Activated CD4-positive, CD25-positive, alpha-beta regulatory T cell treated with anti-CD3 and anti-CD28 coated beads, Interleukin-2, amount 50 U/mL, for 16 hours (primary cell): ENCODE measurements at regions not wholly inside any gene's neighbourhood (a gene's known extent, or its start where the extent isn't known, plus 50 kb on each side); places are given as distances from the start of the nearest gene placed in this dataset.

ENCODE experiments used
- DNase-seq: peaks from one replicate; pipeline ENCODE4 v3.0.0-alpha.2; 2020; ENCODE audit warnings: low read depth, low spot score

DNA sequence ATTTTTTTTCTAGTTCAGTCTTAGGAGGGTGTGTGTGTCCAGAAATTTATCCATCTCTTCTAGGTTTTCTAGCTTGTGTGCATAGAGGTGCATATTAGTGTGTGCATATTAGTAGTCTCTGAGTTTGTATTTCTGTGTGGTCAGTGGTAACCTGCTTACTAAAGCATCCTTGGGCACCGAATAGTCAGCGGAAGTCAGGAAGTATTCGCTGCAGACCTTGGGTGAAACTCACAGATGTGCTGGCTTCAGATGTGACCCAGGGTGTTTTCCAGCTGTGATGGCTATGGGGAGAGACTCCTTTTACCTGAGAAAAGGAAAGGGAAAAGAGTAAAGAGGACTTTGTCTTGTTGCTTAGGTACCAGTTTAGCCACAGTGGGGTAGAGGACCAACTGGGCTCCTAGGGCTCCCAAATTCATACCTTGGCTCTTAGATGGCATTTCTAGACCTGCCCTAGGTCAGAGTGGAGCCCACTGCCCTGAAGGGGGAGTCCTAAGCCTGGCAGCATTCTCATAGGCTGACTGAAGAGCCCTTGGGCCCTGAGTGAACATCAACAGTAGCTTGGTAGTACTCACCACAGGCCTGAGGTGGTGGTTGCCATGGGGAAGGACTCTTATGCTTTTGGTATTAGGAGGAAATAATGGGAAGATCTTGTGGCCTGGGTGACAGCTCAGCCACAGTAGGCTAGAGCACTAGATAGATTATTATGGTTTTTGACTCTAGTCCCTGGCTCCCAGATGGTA is 286.0 kb upstream of the ZPLD1 start:
- no peak for DNase-seq

DNA sequence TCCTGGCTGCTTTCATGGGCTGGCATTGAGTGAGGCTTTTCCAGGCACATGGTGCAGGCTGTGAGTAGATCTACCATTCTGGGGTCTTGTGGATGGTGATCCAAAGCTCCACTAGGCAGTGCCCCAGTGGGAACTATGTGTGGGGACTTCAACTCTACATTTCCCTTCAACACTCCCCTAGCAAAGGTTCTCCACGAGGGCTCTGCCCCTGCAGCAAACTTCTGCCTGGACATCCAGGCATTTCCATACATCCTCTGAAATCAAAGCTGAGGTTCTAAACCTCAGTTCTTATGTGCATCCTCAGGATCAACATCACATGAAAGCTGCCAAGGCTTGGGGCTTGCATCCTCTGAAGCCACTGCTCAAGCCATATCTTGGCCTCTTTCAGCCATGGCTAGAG is 282.9 kb upstream of the ZPLD1 start:
- no peak for DNase-seq

DNA sequence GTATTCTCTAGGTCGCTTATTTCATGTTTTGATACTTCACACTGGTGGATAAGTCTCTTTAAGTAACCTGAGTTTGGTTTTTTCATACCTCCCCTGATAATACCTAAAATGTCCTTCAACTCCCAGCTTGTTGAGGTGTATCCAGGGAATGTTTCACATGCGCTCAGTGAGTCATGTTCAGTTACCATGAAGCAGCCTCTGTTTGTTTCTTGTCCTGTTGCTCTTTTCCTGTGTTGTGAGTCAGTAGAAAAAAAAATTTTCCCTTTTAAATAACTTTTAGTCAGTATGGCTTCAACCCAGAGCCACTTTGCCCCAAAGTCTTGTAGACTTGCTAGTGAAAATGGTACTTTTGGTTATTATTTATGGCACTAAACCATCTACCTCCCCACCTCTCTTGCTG is 278.4 kb upstream of the ZPLD1 start:
- no peak for DNase-seq

DNA sequence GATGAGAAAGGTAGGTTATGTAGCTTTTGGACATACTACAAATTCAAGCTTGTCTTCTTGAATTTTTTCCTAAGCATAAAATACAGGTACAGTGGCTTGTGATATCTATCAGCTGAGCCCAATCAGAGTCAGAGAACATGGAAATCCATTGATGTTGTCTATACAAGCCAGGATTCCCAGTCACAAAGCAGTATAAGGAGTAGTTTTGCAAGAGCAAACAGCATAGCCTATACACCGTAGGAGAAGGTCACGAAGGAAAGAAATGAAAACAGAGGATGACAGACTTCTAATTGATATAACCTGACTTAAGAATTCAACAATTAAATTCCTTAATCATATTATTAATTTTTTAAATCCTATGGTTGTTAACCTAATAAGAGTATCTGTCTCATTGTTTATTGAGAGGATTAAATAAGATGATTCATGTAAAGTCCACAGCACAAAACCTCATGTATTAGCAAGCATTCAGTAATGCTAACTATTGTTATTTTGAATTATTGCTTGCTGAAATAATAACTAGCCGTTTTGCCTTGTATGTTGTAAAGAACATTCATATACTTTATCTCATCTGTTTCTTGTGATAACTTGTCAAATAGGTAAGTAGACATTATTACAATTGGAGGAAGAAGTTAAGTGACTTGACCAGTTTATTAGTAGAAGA is 276.6 kb upstream of the ZPLD1 start:
- no peak for DNase-seq

DNA sequence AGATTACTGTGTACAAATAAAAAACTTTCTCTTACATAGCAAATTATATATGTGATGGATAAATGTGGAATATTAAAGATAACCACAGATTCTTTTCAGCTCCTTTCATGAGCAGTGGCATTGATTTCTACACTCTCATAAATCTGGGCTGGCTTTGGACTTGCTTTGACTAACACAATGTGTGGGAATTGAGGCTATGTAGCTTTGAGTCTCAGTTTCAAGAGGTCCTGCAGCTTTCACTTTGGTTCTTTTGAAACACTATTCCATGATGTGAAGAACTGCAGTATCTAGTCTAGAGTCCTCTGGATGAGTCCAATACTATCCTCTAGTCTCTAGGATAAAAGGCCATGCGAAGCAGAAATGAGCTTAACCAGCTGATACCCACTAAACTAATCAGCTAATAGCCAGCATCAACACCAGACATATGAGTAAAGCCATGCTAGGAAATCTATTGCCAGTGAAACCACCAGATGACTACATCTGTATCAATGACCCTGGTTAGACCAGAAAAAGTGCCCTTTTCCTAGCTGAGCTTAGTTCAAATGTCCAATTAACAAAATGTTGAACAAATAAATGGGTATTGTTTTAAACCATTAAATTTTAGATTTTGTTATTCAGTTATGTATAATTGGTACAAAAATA is 274.9 kb upstream of the ZPLD1 start:
- DNase-seq = no peak

DNA sequence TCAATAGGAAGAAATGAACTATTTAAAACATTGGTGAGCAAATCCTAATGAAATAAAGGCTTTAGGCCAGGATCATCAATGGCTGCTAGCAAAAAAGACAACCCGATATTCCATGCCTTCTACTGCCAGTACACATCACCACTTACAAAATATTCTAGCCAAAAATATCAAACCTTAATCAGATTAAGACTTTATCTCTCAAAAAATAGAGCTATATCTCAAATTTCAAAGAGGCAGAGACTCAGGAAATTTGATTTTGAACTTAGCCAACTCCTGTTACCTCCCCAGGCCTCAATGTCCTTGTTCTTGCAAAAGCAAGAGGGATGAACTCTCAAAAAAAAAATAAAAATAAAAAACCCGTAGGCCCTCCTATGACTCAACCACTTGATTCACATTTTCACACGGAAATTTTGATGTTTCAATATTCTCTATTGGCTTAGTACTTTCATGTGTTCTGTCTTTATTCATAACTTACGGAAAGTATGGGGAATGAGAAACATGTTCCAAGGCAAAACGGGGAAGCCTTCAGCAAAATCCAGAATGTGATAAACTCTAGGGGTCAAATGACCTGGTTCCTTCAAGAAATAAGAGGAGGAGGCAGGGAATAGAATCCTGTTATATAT is 273.3 kb upstream of the ZPLD1 start:
- DNase-seq = no peak

DNA sequence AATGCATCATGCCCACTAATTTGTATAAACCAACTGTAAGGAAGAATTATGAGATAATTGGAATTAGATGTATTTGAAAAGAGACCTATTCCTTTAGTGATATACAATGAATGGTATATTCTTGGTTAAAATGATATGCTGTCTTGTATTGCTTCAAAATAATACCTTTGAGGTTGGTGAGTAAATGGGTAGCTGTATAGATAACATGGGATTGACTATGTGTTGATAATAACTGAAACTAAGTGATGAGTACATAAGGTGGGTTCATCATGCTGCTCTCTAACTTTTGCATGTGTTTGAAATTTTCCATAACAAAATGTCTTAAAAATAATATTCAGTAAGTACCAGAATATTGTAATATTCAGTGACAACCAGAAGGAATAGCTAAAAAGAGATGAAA is 272.6 kb upstream of the ZPLD1 start:
- DNase-seq = no peak

DNA sequence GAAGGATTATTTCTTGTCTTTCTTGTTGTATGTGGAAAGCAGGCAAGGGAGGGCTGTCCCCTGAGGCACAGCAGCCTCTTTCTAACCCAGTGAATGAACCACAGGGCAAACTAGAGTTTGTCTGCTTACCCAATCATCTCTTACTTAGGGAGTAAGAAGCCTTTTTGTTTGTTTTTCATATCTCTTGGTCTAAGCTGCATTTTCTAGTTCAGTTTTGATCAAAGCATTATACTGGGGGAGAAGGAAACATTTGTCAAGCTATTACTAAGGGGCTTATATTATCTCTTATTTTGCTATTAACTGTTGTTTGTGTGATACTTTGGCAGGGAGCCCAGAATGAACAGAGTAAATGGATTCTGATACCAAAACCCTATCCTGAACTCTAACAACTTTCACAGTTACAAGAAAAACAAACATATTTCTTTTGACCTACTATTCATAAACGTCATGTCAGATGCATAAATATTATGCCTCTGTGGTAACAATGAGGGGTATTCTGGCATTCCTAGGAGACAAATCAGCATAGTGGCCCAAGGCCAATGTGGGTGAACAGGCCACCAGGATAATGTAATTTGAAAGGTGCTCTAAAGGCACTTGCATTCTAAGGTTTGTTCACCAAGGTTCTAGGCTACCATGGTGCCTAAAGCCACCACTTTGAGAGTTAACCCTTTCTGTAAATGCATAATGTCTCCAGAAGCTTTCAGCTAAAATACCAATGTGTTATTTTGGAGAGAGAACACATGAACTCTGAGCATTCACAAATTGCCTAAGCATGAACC is 271.6 kb upstream of the ZPLD1 start:
- DNase-seq = no peak

DNA sequence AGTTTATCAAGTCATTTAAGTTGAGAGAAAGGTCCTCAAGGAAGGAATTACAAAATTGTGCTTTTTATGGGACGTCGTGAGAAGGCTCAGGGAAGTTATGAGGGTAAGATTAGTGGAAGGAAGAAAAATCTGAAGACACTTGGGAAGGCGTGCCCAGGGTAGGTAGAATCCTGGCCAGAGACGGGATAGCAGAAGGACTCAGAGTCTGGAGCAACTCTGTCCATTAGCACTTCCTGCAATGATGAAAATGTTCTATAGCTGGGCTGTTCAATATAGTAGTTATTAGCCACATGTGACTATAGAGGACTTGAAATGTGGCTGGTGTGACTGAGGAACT is 271.0 kb upstream of the ZPLD1 start:
- DNase-seq = no peak

DNA sequence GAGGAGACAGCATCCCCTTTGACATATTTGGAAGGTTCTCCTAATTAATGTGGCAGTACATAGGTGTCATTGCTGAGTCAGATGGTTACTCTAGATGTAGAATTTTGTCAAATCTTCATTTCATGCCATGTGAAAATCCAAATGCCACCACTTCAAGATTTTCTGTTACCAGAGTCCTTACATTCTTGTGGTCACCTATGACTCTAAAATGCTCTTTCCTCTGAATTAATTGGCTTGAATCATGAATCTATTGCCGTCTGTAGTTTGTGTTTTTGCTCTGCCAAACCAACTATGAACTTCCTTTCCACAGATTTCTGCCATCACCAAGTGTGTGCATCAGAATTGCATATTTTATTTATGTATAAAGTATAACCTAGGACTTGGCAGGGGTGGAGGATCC is 269.4 kb upstream of the ZPLD1 start:
- no peak for DNase-seq

DNA sequence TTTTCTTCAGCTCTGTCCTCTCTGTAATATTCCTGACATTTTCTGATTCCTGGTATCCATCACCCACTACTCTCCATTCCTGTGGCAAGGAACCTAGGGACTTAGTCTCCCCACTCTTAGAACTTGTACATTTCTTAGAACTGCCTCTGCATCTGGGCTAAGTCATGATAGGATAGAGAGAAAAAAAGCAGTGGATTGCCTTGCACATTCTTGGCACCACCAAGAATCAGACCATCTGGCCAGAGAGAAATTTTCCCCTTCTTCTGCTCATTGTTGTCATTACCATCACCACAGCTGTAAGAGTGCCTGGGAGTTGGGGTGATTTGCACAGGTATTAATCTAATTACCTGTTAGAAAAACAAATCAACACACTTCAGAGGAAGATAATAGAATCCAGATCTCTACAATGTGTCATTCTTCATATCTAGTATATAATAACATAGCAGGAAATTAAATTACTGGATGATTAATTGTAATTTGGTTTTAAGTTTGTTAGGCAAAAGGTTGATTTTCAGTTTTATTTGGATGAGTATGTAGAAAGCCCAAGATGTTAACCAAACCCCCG is 264.8 kb upstream of the ZPLD1 start:
- no peak for DNase-seq

DNA sequence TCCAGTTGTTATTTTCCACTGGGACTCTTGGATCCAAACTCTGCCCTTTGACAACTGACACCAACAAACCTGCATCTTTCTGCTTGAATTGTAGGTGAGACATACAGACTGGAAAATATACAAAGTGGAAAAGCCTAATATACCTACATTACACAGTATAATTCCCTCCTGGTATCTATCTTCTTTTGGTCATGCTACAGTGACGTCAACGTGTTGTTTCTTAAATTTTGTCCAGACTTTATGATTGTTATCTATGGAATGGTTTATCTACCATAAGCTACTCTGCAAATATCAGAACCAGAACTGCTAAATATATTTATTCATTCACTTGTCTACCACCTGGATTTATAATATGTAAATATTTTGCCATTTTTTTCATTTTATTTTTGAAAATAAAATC is 264.3 kb upstream of the ZPLD1 start:
- no peak for DNase-seq

DNA sequence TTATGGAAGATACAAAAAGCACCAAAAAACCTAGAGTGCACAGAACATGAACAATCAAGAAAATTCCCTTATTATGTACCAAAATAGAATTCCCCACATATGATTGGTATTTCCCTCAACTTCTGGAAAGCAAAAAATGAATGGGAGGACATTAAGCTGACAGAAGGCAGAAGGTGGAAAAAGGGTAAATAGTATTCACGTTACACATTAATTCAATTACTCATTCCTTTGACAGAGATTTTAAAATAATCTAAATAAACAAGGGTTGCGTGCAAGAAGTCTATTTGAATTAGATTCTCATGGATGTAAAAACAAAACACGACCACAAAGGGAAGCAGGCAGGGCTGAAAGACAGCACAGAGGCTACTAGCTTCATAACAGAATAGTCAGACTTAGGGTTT is 260.5 kb upstream of the ZPLD1 start:
- DNase-seq = no peak

DNA sequence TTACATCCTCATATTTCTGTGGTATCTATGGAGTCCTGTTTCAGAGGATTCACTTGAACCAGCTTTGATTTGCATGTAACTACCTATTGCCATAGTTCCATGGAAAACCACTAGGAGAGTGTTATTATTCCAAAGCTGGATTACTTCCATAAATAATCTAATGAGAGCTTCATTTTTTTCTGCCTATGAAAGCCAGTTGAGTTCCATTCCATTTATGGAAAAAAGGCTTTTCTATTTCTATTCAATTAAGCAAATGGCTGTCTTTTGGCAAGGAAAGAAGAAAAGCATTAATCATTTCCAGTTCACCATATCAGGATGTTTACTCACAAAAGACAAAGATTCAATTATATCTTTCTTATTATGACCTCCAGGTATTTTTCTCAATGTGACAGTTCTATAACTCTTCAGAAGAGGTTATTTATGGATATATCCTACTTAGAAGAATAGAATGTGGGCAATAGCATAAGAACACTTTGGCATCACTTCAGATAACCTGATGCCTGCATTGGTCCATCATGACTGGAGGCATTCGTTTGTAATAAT is 259.9 kb upstream of the ZPLD1 start:
- no peak for DNase-seq

DNA sequence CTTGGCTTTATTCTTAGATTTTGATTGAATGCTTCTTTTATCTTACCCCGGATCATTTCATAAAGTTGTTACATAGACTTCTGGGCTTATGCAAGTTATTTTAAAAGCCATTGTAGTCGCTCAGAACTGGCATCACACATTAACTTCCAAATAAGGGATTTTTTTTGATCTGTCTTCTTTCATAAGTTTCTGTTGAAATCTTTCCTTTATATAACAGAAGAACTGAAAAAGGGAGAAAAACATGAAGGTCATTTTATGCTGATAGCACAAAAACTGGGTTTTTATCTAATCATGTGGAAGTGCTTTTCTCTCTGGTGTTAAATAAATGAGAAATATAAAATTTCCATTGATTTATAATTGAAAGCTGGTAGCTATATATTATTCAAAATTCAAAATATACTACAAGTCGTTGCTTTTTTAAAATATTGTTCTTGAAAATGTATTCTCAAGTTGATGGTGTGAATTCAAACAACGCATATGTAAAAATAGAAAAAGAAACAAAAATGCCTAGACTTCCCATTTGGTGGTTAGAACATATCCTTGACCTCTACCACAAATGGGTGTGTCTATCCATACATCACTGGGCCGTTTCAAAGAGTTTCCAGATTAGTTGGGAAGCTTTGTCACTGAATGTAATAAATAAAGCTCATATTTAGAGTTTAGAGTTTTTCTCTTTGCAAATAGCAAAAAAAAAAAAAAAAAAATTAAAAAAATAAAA is 258.3 kb upstream of the ZPLD1 start:
- DNase-seq = no peak

DNA sequence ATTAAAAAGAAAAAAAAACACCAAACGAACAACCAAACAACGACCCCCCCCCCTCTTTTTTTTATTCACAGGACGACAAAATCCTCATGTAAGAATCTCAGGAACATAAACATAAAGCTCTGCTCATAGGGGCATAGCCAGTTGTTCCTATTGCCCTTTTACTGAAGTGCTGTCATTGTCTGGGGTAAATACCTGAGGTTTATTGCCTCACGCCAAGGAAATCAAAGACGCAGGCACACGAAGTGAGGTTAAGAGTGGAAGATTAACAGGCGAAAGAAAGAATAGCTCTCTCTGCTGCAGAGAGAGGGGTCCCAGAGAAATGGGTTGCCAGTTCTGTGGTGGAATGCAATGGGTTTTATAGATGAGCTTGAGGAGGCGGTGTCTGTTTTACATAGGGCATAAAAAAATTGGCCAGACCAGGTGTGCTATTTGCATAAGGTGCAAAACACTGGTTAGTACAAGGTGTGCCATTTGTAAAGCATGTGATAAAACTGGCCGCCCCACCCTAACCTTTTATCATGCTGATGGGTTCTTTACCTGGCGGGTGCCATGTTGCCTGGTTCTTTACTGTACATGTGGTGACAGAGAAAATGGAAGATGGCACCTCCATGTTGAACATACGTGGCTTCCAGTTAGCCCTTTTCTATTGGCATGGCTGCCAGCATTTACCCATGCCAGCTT is 257.6 kb upstream of the ZPLD1 start:
- DNase-seq = no peak

DNA sequence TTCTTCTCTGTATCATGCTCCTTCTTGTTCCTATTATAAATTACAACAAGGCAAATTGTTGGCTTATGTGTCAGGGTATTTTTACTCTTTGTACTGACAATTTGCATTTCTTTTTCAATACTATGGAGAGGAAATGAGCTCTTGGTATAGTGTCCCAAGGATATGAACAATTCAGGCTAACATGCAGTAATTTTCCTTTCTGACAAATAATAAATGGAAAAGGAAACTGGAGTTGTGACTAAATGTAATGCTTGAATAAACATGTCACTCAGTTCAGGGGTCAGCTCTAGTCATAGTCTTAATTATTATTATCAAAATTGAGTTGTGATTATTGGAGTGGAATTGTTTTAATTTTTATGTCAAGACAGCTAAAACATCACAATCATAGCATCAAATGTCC is 256.0 kb upstream of the ZPLD1 start:
- no peak for DNase-seq

DNA sequence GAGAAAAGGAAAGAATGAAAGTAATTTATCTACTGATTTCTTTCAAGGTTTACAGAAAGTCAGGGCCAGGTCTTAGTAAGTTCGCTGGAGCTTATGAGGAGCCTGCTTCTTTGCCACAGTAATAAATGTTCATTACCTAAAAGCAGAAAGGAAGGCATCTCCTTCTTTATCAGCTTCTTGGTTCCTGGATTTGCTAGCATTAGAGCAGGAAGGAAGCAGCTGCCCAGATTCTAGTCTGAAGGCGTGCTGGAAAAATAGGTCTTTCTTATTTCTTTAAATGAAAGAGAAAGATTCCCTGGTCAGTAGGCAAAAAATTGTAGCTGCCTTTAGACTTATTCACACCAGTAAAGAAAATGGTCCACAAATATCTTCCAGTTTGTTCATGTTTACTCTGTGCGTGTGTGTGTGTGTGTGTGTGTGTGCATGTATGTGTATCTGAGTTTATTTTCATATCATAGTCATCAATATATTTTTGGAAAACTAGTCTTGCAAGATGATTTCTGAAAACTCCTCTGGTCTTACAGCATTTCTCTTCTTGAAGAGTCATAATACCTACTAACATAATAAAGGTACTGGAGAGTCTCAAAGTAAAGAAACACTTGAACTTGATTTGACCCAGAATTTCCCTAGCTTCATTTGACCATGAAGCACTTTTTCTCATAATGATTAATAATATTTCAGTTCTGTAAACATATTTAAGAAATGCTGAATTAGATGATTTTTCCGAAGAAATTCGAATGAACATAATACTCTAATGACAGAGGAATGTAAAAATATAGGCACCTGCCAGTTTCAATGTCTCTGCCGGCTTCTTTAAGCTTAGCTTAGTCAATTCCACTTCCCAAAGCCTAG is 255.3 kb upstream of the ZPLD1 start:
- no peak for DNase-seq

DNA sequence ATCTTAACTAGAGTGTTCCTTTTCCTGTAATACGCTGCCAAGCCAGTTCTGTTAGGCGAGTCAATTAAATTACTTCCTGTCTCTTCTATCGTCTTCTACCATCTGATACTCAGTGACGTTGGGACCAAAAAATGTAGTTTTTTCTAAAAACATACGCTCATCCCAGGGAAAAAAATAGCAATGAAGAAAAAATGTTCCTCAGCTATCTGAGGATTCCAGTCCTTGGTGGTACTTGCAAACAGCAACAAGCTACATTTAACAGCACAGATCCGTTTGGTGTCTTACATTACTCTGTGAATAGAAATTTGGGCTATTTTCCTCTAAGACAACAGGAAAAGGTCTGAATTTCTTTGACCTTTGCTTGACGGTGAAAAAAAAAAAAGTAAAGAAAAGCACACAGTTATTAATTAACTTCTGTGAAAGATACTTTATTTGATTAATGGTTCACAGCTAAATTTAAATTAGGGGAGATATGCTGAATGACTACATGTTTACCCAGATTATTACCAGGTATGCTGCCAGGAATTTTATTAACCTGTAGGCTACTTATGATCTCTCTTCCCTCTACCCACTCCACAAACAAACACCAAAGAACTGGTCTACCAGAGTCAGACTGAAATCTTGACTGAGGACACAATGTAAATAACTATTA is 254.4 kb upstream of the ZPLD1 start:
- DNase-seq = no peak
